GM18870 (cell line): ENCODE measurements at regions not wholly inside any gene's neighbourhood (a gene's known extent, or its start where the extent isn't known, plus 50 kb on each side); places are given as distances from the start of the nearest gene placed in this dataset.
"Not testable (repeated sequence)": the region's sequence is repeated elsewhere in the genome, so short reads cannot be mapped to it uniquely, and the experiment has no call there.

ENCODE experiments used
- ATAC-seq: cut with Tn5 transposase; IDR thresholded peaks from one replicate; pipeline ENCODE4 v1.9.1; 2021; ENCODE audit warnings: moderate library complexity; ENCODE audit not compliant: unreplicated experiment

DNA sequence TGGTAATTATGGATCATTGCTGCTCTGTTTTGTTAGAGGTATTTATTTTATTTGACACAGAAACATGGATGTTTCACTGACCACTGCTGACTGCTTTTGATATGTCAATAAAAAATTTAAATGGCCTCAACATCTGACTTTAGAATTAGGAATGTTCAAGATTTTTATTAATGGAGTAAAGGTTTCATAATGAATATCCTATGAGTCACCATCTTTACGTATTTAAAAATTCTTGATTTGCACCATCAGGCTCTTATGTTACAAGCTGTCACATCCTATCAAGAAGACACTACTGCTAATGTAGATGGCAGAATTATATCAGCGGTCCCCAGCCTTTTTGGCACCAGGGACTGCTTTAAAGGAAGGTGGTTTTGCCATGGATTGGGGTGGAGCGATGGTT is 578.7 kb upstream of the NRP1 start:
- no peak for ATAC-seq

DNA sequence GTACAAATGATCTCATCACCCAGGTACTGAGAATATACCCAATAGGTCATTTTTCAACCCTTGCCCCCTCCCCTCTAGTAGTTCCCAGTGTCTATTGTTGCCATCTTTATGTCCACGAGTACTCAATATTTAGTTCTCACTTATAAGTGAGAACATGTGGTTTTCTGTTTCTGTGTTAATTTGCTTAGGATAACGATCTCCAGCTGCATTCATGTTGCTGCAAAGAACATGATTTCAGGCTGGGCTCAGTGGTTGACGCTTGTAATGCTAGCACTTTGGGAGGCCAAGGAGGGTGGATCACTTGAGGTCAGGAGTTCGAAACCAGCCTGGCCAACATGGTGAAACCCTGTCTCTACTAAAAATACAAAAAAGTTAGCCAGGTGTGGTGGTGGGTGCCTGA is 575.0 kb upstream of the NRP1 start:
- ATAC-seq = not testable (repeated sequence)

DNA sequence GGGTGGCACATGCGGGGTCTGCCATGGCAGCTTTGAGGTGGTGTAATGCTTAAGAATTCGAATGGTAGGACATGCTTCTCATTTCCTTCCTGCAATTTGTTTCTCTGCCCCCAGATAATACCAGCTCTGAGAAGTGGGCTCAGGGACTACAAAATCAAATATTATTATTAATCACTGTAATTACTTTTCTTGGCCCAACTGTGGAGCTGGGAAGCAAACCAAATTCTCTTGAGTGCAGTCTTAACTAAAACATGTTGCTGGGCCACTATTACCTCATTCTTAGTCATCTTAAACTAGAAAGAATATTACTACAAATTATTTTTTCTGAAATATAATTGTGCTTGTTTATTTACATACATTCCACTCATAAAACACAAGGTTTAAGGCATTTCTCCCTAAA is 566.7 kb upstream of the NRP1 start:
- ATAC-seq = no peak

DNA sequence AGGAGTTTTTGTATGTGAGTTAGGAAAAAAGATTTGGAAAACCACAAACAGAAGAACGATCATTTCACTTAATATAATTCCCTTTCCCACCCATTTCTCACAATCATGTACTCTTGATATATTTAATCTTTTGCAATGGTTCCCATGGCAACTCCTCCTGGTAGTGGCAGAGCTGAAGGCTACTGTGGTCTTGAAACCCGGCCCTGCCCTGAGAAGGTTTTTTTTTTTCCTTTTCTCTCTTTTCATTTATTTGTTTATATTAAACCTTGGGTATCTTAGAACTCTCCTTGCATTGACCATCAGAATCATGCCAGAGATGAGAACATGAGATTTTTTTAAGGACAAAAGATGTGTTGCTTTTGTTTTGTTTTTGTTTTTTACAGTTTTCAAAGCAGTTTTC is 566.1 kb upstream of the NRP1 start:
- ATAC-seq = no peak

DNA sequence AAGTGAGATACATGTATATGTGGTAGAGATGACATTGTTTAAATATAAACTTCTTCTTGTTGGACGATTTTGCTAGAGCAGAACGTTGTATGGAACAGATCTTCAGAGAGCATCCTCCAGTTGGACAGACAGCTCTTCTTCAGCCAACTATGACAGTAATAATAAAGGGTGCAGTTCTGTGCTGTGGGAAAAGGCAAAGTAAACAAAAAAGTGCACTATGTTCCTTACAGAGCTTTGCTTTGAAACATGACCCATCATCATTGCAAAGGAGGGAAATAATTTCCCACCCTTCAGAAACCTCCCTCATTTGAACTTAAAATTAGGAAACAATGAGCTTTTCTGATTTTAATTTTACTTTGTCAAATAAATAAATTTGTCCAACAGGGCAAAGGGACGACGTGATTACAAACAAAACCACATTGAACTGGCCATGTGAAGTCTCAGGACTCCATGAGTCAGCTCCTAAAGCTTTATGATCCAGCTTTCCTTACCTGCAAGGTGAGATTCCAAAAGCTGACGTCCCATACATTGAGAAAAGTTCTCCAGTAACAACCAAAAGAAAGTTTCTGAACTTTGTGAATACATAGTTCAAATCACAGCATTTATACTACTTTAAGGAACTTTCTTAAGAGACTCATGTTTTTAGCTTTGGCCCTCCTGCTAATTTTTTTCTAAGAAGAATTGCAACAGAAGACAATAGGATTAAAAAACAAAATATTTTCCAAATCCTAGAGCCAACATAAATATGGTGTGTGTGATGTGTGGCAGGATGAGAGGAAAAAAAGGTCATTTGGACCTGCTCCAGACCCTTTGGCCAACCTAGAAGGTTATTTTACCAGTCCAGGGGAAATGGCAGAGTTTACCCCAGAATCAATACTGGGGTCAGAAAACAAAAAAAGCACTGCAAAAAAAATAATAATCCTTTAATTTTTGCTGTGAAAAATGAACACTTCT is 565.4 kb upstream of the NRP1 start:
- ATAC-seq = no peak

DNA sequence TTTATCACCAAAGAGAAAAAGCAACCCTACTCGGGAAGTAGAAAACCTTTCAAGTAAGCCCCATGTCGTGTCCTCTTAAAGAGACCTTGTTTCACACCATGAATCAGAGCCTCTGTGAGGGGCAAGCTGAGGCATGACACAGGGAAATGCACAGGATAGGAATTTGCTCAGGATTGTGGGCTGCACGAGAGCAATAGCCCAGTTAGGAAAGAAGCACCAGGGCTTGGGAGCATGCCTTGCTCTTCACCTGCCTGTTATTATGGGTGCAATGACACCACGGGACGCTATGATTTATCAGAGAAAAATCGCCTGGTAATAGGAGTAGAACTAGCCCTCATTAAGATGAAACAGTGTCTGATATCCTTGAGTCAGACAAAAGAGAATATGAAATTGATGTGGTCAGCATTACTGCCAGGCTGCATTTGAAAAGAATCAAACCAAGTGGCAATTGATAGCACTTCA is 562.9 kb upstream of the NRP1 start:
- no peak for ATAC-seq

DNA sequence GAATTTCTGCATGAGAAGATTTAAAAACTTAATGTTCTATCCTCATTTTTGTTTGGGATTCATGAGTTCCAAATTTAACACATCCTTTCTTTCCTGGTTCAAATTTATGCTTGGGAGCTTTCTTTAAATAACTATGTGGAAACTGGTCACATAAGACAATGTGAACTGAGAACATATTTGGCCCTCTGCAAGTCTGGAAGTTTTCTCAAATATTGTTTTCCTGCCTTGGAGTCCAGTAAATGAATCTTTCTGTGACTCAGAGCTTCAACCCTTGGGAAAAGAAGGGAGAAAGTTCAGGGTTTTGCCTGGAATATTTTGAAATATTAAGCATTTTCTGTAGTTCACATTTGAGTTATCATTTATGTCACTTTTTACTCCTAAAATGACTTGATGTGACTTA is 559.0 kb upstream of the NRP1 start:
- ATAC-seq = no peak

DNA sequence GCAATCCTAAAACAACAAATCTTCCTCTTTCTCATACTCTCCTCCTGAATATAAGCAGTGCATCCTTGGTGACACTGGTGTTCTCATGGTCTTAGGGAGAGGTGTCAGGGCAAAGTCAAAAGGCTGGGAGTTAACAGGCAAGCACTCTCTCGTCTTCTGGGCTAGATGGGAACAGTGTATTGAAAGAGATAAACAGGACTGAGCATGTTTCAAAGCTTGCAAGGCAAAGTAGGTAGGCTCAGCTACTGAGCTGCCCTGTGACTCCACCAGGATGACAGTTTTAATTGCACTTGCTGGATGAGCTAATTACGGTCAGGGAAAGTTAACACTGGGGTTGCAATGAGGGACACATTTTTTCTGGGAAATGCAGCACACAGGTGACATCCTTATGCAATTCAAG is 554.9 kb upstream of the NRP1 start:
- ATAC-seq = no peak

DNA sequence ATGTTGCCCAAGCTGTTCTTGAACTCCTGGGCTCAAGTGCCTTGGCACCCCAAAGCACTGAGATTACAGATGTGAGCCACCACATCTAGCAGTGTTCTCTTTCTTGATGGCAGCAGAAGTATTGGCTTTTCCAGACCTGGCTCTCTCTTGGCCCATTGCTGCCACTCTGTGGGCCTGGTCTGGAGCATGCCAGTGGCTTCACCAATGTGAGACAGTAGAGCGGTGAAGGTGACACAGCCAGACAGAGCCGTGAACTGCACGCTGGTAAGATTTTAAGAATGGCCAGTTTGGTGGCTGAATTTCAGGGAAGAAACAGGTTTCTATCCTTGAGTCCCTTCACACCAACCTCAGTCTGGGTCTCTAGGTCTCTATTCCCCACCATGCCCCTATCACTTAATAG is 552.7 kb upstream of the NRP1 start:
- no peak for ATAC-seq

DNA sequence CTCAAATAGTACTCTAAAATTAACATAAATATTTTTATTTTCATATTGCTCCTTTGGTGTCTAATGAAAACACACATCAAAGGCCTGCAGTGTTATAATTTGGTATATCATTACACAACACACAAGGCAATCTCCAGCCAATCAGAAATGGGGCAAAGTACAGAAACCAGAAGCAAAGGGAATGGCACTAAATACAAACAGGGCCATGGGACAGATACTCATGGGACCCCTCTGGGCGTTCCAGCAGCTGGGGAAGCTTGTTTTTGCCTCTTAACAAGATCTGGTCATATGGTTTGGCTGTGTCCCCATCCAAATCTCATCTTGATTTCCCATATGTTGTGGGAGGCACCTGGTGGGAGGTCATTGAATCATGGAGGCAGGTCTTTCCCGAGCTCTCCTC is 551.8 kb upstream of the NRP1 start:
- no peak for ATAC-seq

DNA sequence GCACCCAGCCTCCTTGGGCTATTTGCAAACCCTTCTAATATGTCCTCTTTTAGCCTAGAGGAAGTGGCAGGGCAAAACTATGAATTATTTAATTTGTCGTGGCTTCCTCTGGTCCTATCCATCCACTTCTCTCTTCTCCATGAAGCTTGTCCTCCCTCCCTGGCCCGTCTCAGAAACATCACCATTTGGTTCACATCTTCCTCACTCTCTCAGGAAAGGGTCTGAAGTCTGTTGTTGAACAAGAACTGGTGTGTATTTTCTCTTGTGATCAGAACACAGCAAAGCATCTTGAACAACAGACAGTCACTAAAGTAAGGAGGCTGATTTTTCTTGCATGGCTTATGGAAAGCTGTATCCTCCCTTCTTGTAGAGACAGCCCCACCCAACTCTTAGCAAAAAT is 550.1 kb upstream of the NRP1 start:
- ATAC-seq = no peak

DNA sequence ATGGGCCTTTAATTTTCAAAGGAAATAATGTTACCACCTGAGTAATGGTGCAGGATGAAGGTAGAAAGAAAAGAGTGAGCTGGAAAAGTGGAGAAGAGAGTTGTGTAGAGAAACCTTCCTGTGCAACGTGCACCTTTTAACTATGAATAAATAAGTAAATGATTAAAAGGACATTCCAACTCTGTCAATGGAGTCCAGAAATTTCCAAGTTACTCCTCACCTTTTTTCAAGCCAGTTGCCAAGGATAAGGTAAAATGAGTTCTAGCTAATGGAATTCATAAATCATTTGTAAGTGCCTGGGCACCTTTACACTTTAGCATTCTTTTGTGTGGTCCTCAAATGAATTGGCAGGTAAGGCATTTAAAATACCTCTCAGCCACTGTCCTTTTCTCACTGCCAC is 549.4 kb upstream of the NRP1 start:
- no peak for ATAC-seq

DNA sequence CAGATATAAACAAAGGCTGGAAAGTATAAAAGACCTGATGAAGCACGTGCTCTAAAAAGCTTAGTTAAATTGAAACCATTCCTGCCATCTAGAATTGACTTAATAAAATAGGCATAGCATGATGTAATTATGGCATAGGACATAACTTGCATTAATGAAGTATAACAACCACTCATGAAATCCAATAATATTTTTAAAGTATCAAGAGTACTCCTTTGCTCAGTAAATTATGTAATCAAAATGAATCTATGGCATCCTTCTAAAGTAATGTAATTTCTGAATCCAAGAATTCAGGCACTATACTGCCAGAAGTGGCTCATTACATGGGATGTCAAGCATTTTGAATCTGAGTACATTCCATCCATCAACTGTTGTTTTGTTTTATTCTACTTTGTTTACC is 548.5 kb upstream of the NRP1 start:
- ATAC-seq = no peak

DNA sequence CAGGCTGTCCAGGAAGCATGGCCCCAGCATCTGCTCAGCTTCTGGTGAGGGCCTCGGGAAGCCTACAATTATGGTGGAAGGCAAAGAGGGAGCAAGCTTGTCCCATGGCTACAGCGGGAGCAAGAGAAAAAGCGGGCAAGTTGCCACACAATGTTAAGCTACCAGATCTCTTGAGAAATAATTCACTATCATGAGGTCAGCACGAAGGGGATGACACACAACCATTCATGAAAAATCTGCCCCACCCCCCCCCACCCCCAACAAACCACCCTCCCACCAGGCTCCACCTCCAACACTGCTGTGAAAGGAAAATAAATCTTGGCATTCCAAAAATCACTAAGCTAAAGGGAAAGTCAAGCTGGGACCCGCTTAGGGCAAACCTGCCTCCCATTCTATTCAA is 545.8 kb upstream of the NRP1 start:
- no peak for ATAC-seq

DNA sequence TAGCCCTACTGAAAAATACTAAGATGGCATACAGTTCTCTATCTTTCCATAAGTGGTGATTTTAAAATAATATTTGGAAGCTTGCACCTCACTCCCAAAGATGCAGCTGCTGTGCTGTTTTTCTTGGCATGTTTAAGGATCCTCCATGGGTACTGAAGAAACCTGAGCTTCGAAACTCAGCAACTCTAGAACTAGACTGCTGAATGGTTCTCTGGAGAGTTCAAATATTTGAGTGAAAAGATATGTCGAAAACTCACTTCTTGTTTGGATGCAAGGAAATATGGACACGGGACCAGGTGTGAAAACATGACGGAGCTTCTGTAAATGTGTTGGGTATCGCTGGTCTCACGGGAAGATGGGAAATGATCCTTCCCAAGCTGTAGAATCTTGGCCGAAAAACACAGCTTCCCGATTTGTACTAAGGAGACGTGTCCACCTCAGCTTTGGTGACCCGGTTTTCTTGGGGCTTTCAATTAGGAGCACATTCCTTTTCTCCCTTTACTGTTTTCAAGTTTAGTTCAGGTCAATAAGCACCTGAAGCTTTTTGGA is 543.8 kb upstream of the NRP1 start:
- ATAC-seq = no peak

DNA sequence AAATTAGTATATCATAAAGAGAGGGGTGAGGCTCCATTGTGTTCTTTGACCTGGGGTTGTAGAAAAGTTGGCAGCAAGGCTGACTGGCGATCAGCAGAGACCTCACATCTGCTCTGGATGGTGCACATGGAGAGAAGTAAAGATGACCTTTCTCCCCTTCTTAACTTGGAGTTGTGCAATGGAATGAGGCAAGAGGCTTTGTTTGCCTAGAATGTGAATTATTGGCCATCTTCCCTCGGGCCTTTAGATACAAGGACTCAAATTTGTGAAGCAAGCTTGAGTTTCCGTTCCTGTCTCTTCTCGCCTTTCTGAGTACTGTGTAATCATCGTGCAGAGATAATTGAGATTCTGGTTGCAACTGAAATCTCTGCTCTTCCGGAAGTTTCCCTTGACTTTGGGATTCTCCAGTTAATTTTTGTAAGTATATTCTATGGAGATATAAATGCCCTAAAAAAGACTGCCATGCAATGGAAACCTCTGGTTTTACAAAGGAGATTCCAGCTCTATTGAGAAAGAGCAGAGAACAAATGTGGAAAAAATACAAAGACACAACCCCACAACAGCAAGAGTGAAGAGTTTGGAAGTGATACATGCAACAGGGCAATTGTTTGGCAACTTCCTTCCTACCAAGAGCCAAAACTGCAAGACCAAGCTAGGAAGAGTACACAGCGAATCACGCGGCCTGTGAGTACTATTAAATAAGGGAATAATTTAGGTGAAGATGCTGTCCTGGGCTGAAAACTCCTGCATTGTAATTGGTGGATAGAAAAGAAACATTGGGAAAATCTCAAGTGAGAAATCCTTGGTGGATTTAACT is 542.3 kb upstream of the NRP1 start:
- ATAC-seq = no peak

DNA sequence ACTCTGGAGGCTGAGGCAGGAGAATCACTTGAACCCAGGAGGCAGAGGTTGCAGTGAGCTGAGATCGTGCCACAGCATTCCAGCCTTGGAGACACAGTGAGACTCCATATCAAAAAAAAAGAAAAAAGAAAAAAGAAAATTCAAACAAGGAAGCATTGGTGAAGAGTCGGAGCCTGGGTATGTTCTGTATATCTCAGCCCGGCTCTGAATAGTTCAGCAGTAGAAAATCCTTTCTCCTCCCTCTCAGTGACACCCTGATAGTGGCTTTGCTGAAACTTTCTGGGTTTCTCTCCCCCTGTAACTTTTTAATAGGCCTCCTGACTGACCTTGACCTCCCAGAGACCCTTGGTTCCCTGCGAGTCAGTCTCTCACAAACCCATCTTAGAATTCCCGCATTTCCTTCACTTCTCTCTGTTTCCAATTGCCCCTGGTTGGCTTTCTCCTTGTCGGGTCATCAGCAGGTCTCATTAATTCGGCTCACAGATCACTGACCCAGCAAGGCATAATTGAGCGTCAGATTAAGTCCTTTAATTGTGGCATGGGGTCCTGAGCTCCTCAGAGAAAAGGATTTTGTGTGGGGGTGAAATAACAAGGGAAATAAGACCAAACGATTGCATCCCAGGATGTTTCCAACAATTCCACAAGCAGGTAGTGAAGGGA is 541.6 kb upstream of the NRP1 start:
- ATAC-seq = no peak

DNA sequence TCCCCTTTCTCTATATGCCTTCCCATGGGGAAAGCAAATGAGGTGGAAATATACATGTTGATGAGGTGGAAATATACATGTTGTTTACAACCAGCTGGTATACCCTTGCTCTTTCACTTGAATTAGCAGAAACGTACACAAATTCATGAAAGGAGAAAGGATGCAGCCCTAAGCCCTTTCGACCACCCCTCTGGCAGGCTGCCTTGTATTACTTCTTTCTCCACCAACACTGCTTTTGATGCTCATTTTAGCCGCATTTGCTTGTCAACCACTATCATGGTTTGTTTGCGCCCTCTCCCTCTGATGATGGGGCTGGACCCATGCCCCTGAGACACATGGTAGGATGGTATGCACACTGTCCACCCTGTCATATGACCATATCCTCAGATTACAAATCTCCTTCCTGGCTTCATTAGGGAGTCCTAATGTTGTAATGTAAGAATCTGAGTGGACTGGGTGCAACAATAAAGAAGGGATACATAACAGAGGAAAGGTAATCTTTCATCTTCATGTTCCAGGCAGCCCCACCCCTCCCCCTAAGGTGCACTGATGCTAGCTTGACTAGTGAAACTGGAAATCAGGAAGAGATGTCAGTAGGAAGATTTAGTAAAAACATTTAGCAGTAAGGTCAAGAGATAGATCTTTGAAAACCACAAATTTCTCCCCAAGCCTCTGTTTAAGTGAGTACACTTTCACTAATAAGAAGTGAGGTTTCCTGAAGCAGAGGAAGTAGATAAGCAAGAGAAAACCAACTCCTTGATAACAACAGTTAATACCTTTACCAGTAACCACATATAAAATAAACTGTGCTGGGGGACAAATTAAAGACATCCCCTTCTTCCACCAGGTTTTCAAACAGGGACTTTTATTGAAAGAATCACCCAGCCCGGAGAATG is 536.8 kb upstream of the NRP1 start:
- no peak for ATAC-seq

DNA sequence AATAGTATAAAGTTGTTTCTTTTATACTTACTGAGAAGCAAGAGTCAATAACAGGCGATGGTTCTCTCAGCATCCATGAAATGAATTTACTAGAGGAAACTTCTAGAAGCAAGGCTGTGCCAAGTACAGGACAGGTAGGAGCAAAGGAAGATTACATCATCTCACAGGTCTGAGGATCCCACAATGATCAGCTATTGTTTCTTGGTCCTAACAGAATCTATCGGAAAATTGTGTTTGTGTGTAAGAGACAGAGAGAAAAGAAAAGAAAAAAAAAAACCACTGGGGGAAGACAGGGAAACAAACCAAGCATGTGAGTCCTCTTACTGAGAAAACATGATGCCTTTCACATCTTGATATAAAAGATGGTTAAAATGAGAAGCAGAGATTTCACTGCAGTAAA is 535.0 kb upstream of the NRP1 start:
- ATAC-seq = no peak

DNA sequence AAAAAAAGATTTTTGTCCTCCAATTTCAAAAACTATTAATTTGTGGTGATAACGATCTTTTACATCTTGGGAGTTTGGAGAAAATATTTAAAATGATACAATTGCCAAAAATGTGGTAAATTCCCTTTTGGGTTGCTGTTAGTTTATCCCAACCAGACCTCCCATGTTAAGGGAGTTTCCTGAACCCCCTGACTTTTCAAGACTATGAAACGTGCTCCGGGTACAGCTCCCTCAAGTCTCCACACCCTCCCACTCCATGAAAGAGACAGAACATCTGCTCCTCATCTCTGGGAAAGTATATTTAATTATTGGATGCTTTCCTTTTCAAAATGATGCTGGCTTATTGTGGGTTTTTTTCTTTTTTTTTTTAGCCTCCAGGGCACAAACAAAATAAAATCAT is 534.6 kb upstream of the NRP1 start:
- ATAC-seq = no peak
